GM23338 (cell line): ENCODE measurements at regions not wholly inside any gene's neighbourhood (a gene's known extent, or its start where the extent isn't known, plus 50 kb on each side); places are given as distances from the start of the nearest gene placed in this dataset.

Experiments
- ATAC-seq: fragments of 200-7000 bp; cut with Tn5 transposase; 3 replicates; pipeline ENCODE4 v1.9.1; 2020
- DNase-seq: peaks from one replicate; pipeline ENCODE4 v3.0.0-alpha.2; 2015; ENCODE audit warnings: low spot score
- H2AFZ ChIP-seq: fragments of 200-600 bp; sonication (generic); 2 replicates; pipeline ENCODE4 v1.8.0; 2016; ENCODE audit warnings: antibody characterized with exemption, mild to moderate bottlenecking, moderate library complexity
- H3F3A ChIP-seq: fragments of 200-600 bp; sonication (generic); replicated peaks from 2 replicates; pipeline ENCODE4 v1.8.0; 2017; ENCODE audit warnings: antibody characterized with exemption, mixed run types, low read depth
- H3K27ac ChIP-seq: fragments of 200-600 bp; sonication (generic); 2 replicates; pipeline ENCODE4 v1.6.1; 2016; ENCODE audit warnings: low read depth
- H3K27me3 ChIP-seq: fragments of 200-600 bp; sonication (generic); 2 replicates; pipeline ENCODE4 v1.8.0; 2016; ENCODE audit warnings: mild to moderate bottlenecking, mixed run types, moderate library complexity; ENCODE audit not compliant: insufficient read depth
- H3K36me3 ChIP-seq: fragments of 200-600 bp; sonication (generic); 2 replicates; pipeline ENCODE4 v1.8.0; 2016; ENCODE audit warnings: mild to moderate bottlenecking; ENCODE audit not compliant: insufficient read depth
- H3K4me1 ChIP-seq: fragments of 200-600 bp; sonication (generic); 2 replicates; pipeline ENCODE4 v1.8.0; 2016; ENCODE audit warnings: mild to moderate bottlenecking, moderate library complexity; ENCODE audit not compliant: insufficient read depth
- H3K4me2 ChIP-seq: fragments of 200-600 bp; sonication (generic); 2 replicates; pipeline ENCODE4 v1.7.1; 2017; ENCODE audit warnings: mixed run types
- H3K4me3 ChIP-seq: fragments of 200-600 bp; sonication (generic); 2 replicates; pipeline ENCODE4 v1.6.1; 2016; ENCODE audit warnings: mixed run types
- H3K79me2 ChIP-seq: fragments of 200-600 bp; sonication (generic); replicated peaks from 2 replicates; pipeline ENCODE4 v1.8.0; 2017; ENCODE audit warnings: mild to moderate bottlenecking; ENCODE audit not compliant: insufficient read depth
- H3K9me2 ChIP-seq: fragments of 200-600 bp; sonication (generic); 2 replicates; pipeline ENCODE4 v1.8.0; 2017; ENCODE audit not compliant: insufficient read depth
- H4K20me1 ChIP-seq: fragments of 200-600 bp; sonication (generic); replicated peaks from 2 replicates; pipeline ENCODE4 v1.8.0; 2017; ENCODE audit warnings: mild to moderate bottlenecking; ENCODE audit not compliant: insufficient read depth
- H3K27ac Mint-ChIP-seq: 2 replicates; pipeline ENCODE4 v1.8.0; 2020; ENCODE audit warnings: inconsistent platforms, mild to moderate bottlenecking, moderate library complexity, mixed read lengths
- H3K27me3 Mint-ChIP-seq: 3 replicates; pipeline ENCODE4 v1.8.0; 2022; ENCODE audit warnings: low read depth, mild to moderate bottlenecking, moderate library complexity, mixed read lengths, inconsistent platforms; ENCODE audit not compliant: insufficient read depth, poor library complexity
- H3K36me3 Mint-ChIP-seq: 3 replicates; pipeline ENCODE4 v1.8.0; 2021; ENCODE audit warnings: low read depth, mild to moderate bottlenecking, inconsistent platforms, moderate library complexity, mixed read lengths
- H3K4me1 Mint-ChIP-seq: 3 replicates; pipeline ENCODE4 v1.8.0; 2020; ENCODE audit warnings: mild to moderate bottlenecking, inconsistent platforms, mixed read lengths
- H3K4me3 Mint-ChIP-seq: 3 replicates; pipeline ENCODE4 v1.8.0; 2021; ENCODE audit warnings: moderate library complexity, mild to moderate bottlenecking, inconsistent platforms, mixed read lengths
- H3K9me3 Mint-ChIP-seq: 3 replicates; pipeline ENCODE4 v1.8.0; 2020; ENCODE audit warnings: moderate library complexity, mild to moderate bottlenecking, inconsistent platforms, mixed read lengths
- CREB1 ChIP-seq: fragments of 250-450 bp; sonication (Bioruptor Pico); IDR thresholded peaks from 2 replicates; pipeline ENCODE4 v1.5.0; 2020; ENCODE audit warnings: low read depth, mild to moderate bottlenecking, moderate library complexity
- CTCF ChIP-seq, 2 experiments: fragments of 200-600 bp in 1 of 2; sonication (generic) in 1 of 2; conservative IDR thresholded peaks; 2 replicates each; pipeline versions ENCODE4 v1.5.1 to v1.6.1; 2016 to 2017; ENCODE audit warnings: antibody characterized with exemption in 2 of 2, low read depth in 2 of 2, mild to moderate bottlenecking in 2 of 2, moderate library complexity in 1 of 2
- ETS1 ChIP-seq: IDR thresholded peaks from 2 replicates; pipeline ENCODE4 v1.6.1; 2016; ENCODE audit warnings: antibody characterized with exemption
- JUNB ChIP-seq: IDR thresholded peaks from one replicate; pipeline ENCODE4 v1.6.1; 2016; ENCODE audit warnings: antibody characterized with exemption; ENCODE audit not compliant: unreplicated experiment
- STAT1 ChIP-seq: IDR thresholded peaks from one replicate; pipeline ENCODE4 v1.6.1; 2016; ENCODE audit warnings: antibody characterized with exemption; ENCODE audit not compliant: unreplicated experiment
- ZNF114 ChIP-seq: fragments of 250-450 bp; sonication (Bioruptor Pico); IDR thresholded peaks from 2 replicates; pipeline ENCODE4 v1.5.0; 2020; ENCODE audit warnings: mild to moderate bottlenecking, moderate library complexity
- ZNF462 ChIP-seq: fragments of 250-450 bp; sonication (Bioruptor Pico); IDR thresholded peaks from 2 replicates; pipeline ENCODE4 v1.5.0; 2020; ENCODE audit warnings: mild to moderate bottlenecking, moderate library complexity

GRCh38 chr4:45241976-45242375, 515.6 kb upstream of the GNPDA2 start (continued):
- no peak for TF ChIP-seq ZNF462 (CRISPR knock-in tag)
- no peak for TF ChIP-seq CTCF (conservative IDR thresholded peaks at IDR 0.05; ENCODE audit: low read depth in 2 of 2)

- peaks cover 6% of the 10 kb centered on the region; the same call in 2 of the 3 replicates for H3K36me3 Mint-ChIP-seq
- Histone ChIP-seq H3K9me2 (no peaks in the 10 kb centered on the region), H3K4me2 (no peak overlapping the region), H3K4me3 (no peak overlapping the region), H3K27me3 (no peaks in the 10 kb centered on the region), H3K36me3 (no peaks in the 10 kb centered on the region), H3K4me1 (no peaks in the 10 kb centered on the region), H2AFZ (no peak overlapping the region), H3F3A (no peaks in the 10 kb centered on the region), H3K79me2 (no peaks in the 10 kb centered on the region), H3K27ac (no peak overlapping the region), H4K20me1 (no peaks in the 10 kb centered on the region)
- H3K27ac Mint-ChIP-seq: no peak overlapping the region
- DNase-seq (no peak), ATAC-seq (no peak)
- no peaks in the 10 kb centered on the region for H3K4me1 Mint-ChIP-seq
- no peak overlapping the region for H3K4me3 Mint-ChIP-seq
- H3K27me3 Mint-ChIP-seq: no peaks in the 10 kb centered on the region
- H3K9me3 Mint-ChIP-seq: peaks cover 36% of the 10 kb centered on the region
- TF ChIP-seq STAT1 (no peak), JUNB (no peak), ZNF114 (no peak), ETS1 (no peak), CREB1 (CRISPR knock-in tag) (no peak)
These were observed 502.9 kb upstream of the GNPDA2 start for GRCh38 chr4:45229206-45229605.
